ENCODE measurements at regions not wholly inside any gene's neighbourhood (a gene's known extent, or its start where the extent isn't known, plus 50 kb on each side); places are given as distances from the start of the nearest gene placed in this dataset.
"Not testable (repeated sequence)": the region's sequence is repeated elsewhere in the genome, so short reads cannot be mapped to it uniquely, and the experiment has no call there.

GRCh38 chr12:68984796-68985573, 52.0 kb upstream of the CPM start:
- DNase-seq (ENCODE audit: low read depth): no peak

- not testable (repeated sequence) for DNase-seq (ENCODE audit: low read depth)
Measured at GRCh38 chr12:68997526-68997925, 64.6 kb upstream of the CPM start.

GRCh38 chr12:68998041-68998440, 65.1 kb upstream of the CPM start:
- no peak for DNase-seq (ENCODE audit: low read depth)

GRCh38 chr12:69000074-69000473, 67.1 kb upstream of the CPM start:
- DNase-seq (ENCODE audit: low read depth): no peak

- no peak for DNase-seq (ENCODE audit: low read depth)
Measured at GRCh38 chr12:69000540-69001243, 67.7 kb upstream of the CPM start.

GRCh38 chr12:69001251-69001650, 68.3 kb upstream of the CPM start:
- DNase-seq (ENCODE audit: low read depth): no peak

GRCh38 chr12:69002969-69003368, 70.0 kb upstream of the CPM start:
- DNase-seq (ENCODE audit: low read depth): no peak

GRCh38 chr12:69003991-69004390, 71.0 kb upstream of the CPM start:
- DNase-seq (ENCODE audit: low read depth): no peak

GRCh38 chr12:69007101-69007854, 74.3 kb upstream of the CPM start:
- DNase-seq (ENCODE audit: low read depth): peak; percentile 69

GRCh38 chr12:69007855-69008351, 74.9 kb upstream of the CPM start:
- no peak for DNase-seq (ENCODE audit: low read depth)

- DNase-seq (ENCODE audit: low read depth): no peak
Measured at GRCh38 chr12:69008520-69008919, 75.5 kb upstream of the CPM start.

GRCh38 chr12:69014047-69014446, 81.1 kb upstream of the CPM start:
- DNase-seq (ENCODE audit: low read depth): no peak

- no peak for DNase-seq (ENCODE audit: low read depth)
Measured at GRCh38 chr12:69015017-69015416, 82.0 kb upstream of the CPM start.

GRCh38 chr12:69015831-69016230, 82.9 kb upstream of the CPM start:
- no peak for DNase-seq (ENCODE audit: low read depth)

GRCh38 chr12:69019082-69019481, 86.1 kb upstream of the CPM start:
- no peak for DNase-seq (ENCODE audit: low read depth)

GRCh38 chr12:69019910-69020309, 86.9 kb upstream of the CPM start:
- DNase-seq (ENCODE audit: low read depth): no peak

- DNase-seq (ENCODE audit: low read depth): peak; percentile 7
Measured at GRCh38 chr12:69022674-69023073, 89.7 kb upstream of the CPM start.

- DNase-seq (ENCODE audit: low read depth): no peak
Measured at GRCh38 chr12:69023840-69024239, 90.9 kb upstream of the CPM start.

- DNase-seq (ENCODE audit: low read depth): peak; percentile 77
Measured at GRCh38 chr12:69024413-69024812, 91.4 kb upstream of the CPM start.

- peak; percentile 25 for DNase-seq (ENCODE audit: low read depth)
Measured at GRCh38 chr12:69024907-69025306, 91.9 kb upstream of the CPM start.

- DNase-seq (ENCODE audit: low read depth): no peak
Measured at GRCh38 chr12:69026336-69026735, 93.4 kb upstream of the CPM start.

GRCh38 chr12:69027411-69027881, 94.5 kb upstream of the CPM start:
- peak; percentile 25 for DNase-seq (ENCODE audit: low read depth)
